Gastroesophageal sphincter (tissue), 3 donors: ENCODE measurements at regions not wholly inside any gene's neighbourhood (a gene's known extent, or its start where the extent isn't known, plus 50 kb on each side); places are given as distances from the start of the nearest gene placed in this dataset.

Source experiments
- EP300 ChIP-seq: sonication (generic); formaldehyde crosslinking; IDR thresholded peaks from one replicate; pipeline ENCODE4 v1.6.1; 2017; ENCODE audit warnings: antibody characterized with exemption, mild to moderate bottlenecking
- POLR2A ChIP-seq, 2 donors: fragments of 450-650 bp; IDR thresholded peaks; one replicate each; pipeline ENCODE4 v1.6.1; 2017; ENCODE audit warnings: antibody characterized with exemption in 2 of 2, mild to moderate bottlenecking in 2 of 2, moderate library complexity in 1 of 2
- POLR2AphosphoS5 ChIP-seq: sonication (generic); formaldehyde crosslinking; IDR thresholded peaks from one replicate; pipeline ENCODE4 v1.6.1; 2017; ENCODE audit warnings: antibody characterized with exemption
- TF ChIP-seq, protein P1 (sequence below), 4 experiments: fragments of 200-600 bp in 2 of 4; fragments of 450-650 bp in 2 of 4; sonication (generic) in 1 of 4; IDR thresholded peaks; one replicate each; pipeline ENCODE4 v1.5.1; 2017 to 2019; ENCODE audit warnings: antibody characterized with exemption in 4 of 4, mild to moderate bottlenecking in 2 of 4, moderate library complexity in 2 of 4

DNA sequence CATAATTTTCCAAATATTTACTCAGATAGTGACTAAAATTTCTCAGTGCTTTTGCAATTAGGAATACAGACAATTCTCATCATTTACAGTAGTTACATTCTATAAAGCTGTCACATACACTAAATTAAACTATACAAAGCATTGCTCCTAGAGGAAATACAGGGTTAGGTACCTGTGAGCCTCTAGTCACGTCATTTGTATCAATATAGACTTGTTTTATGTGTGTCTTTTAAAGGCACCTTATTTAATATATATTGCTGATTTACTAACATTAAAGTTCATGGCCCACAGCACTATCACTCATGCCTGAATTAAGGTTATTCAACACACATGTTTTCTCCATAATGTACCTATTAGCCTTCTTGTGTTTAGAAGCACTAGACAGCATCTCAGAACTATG, 78.7 kb downstream of the PABPC4L start:
- TF ChIP-seq, protein P1, sequence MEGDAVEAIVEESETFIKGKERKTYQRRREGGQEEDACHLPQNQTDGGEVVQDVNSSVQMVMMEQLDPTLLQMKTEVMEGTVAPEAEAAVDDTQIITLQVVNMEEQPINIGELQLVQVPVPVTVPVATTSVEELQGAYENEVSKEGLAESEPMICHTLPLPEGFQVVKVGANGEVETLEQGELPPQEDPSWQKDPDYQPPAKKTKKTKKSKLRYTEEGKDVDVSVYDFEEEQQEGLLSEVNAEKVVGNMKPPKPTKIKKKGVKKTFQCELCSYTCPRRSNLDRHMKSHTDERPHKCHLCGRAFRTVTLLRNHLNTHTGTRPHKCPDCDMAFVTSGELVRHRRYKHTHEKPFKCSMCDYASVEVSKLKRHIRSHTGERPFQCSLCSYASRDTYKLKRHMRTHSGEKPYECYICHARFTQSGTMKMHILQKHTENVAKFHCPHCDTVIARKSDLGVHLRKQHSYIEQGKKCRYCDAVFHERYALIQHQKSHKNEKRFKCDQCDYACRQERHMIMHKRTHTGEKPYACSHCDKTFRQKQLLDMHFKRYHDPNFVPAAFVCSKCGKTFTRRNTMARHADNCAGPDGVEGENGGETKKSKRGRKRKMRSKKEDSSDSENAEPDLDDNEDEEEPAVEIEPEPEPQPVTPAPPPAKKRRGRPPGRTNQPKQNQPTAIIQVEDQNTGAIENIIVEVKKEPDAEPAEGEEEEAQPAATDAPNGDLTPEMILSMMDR (IDR thresholded peaks at IDR 0.05): no peak
- TF ChIP-seq EP300: no peak
- TF ChIP-seq POLR2AphosphoS5: no peak
- no peak for TF ChIP-seq POLR2A (IDR thresholded peaks at IDR 0.05)
